ENCODE measurements at regions not wholly inside any gene's neighbourhood (a gene's known extent, or its start where the extent isn't known, plus 50 kb on each side); places are given as distances from the start of the nearest gene placed in this dataset.
A peak's percentile ranks its signal among the peaks of the same experiment; 100 is the strongest.

- DNase-seq (ENCODE audit: extremely low spot score, insufficient read length, low read depth) (no peak), FAIRE-seq (peak; percentile 35)
Measured at GRCh38 chr6:163793011-163793983, 378.8 kb downstream of the QKI start.

DNA sequence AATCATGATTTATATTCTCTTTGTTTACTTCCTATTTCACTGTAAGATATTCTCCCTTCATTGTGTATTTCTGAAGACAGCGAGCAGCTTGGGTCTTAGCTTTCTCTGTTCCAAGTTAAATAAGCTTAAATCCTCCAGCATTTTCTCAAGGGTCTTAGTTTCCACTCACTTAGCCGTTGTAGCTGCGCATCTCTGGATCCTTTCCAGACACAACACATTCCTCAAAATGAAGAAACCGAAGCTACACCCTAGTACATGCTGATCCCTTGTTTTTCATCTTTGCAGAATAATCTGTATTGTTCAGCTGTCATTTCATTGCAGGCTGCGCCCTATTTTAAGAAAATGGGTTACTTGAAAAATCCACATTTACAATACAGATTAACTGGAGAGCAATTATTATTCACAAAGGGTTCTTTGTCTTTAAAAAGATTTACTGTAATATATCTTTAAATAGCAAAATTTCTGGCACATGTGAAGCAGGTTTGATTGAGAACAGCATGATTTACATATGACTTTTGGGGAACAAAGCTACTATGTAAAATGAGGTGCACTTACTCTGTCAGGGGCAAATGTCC, 375.8 kb downstream of the QKI start:
- DNase-seq (ENCODE audit: extremely low spot score, insufficient read length, low read depth): no peak
- no peak for FAIRE-seq

- no peak for FAIRE-seq
- DNase-seq (ENCODE audit: extremely low spot score, insufficient read length, low read depth): no peak
Measured at GRCh38 chr6:163789199-163789810, 374.8 kb downstream of the QKI start.

DNA sequence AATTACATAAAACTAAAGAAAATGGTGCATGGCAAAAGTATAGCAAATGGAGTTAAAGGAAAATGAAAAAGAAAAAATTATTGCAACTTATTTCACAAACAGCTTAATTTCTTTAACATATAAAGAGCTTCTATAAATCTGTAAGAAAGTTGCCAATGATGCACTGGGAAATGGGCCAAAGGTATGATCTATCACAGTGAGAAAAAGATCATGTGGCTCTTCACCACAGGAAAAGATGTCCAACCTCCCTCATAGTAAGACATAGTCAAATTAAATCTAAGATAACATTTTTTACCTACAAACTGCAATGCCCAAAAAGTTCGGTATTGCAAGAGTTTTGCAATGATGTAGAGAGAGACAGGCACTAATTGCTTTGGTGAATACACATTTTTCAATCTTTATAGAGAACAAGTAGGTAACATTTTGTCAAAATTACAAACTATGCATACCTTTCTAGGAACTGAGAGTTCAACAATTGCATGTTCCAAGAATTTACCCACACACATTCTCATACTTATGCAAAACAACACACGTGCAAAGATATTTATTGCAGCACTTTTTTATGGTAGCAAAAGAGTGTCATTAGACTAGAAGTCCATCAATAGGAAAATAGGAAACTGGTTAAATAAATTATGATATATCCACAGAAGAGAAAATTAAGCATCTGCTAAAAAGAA, 372.6 kb downstream of the QKI start:
- no peak for FAIRE-seq

DNA sequence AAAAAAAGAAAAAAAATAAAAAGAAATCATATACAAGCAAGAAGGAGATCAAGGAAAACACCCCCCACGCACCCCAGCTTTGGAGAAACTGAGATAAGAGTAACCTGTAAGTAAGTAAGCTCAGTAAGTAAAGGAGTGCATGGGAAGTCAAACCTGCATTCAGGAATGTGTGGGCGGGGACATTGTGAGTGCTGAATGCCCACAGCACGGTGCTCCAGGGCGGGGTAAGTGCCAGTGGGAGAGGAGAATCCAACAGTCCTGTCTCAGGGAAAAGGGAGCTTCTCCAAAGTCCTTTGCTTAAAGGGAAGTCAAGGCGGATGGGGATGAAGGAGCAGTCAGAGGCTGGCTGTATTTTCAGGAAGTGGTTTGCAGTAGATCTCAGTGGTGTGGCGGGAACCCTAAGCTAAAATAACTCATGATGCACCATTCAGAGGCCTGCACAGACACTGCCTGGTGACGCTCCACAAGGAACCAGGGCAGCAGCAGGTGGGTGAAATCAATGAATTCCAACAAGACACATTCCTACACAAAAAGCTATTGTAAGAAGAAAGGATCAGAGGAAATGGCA, 368.0 kb downstream of the QKI start:
- DNase-seq (ENCODE audit: extremely low spot score, insufficient read length, low read depth): no peak
- FAIRE-seq: no peak

More for the DNA sequence above, 372.6 kb downstream of the QKI start:
- DNase-seq (ENCODE audit: extremely low spot score, insufficient read length, low read depth): no peak

DNA sequence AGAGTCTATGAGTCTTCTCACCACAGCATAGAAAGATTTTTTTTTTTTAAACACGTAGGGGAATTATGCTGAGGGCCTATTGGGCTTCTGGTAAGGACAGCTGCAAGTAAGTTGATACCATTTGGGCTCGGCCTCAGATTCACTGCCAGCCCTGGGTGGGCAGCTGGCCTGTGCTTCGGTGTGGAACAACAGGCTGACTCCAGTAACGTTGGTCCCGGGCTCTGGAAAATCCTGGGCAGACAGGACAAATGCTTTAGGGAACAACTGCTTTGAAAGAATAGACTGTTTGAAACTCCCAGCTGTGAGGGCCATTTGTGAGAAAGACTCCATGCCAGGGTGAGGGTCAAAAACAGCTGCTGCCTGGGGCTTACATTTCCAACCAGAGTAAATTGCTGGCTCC, 366.5 kb downstream of the QKI start:
- DNase-seq (ENCODE audit: extremely low spot score, insufficient read length, low read depth): no peak
- no peak for FAIRE-seq

- DNase-seq (ENCODE audit: extremely low spot score, insufficient read length, low read depth): no peak
- FAIRE-seq: no peak
Measured at GRCh38 chr6:163779727-163780284, 365.3 kb downstream of the QKI start.

GRCh38 chr6:163777716-163778115, 363.2 kb downstream of the QKI start:
- FAIRE-seq: no peak
- no peak for DNase-seq (ENCODE audit: extremely low spot score, insufficient read length, low read depth)

- no peak for FAIRE-seq
- DNase-seq (ENCODE audit: extremely low spot score, insufficient read length, low read depth): no peak
Measured at GRCh38 chr6:163776906-163777686, 362.6 kb downstream of the QKI start.

DNA sequence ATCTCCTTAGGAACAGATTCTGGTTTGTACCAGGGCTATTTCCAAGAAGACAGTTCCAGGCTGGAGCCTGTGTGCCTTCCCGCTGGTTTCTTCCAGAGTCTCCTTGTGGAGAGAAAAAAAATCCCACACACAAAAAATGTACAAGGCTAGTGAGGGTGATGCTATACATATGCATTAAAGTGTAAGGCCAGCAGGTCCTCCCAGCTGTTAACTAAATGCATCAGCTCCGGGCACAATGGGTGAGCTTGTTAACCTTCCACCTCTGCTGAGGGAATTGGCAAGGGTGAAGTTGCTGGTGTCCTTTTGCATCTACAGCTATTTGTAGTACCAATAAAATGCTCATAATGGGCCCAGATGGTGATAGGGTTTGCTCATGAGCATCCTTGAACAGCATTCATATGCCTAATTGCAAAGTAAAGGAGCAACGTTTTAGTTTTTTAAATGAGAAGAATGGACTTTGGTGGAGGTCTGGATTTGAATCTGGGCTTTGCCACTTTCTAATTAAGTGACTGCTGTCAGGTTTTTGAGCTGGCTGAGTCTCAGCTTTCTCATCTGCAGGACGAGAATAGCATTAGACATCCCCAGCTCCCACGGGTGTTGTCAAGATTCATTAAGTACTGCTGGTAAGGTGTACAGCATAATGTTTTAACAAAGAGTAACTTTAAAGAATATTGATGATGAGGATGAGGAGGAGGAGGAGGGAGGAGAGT, 361.8 kb downstream of the QKI start:
- FAIRE-seq (no peak), DNase-seq (ENCODE audit: extremely low spot score, insufficient read length, low read depth) (no peak)

DNA sequence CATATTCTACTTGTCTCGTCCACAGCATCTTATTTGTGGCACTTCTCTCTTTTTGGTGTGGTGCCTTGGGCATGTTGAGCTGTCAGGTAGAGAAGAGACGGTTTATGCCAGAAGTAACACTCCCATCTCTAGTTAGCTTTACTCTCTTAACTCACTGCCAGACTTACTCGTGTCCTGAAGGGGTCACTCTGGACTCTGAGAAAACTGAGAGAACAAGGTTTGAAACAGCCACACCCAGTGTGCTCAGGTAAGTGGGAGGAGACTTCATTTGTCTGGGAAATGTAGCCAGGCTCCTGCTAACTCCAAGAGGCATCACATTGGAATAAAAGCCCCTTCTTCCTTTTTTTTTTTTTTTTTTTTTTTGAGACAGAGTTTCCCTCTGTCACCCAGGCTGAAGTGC, 360.8 kb downstream of the QKI start:
- FAIRE-seq: no peak
- DNase-seq (ENCODE audit: extremely low spot score, insufficient read length, low read depth): no peak

DNA sequence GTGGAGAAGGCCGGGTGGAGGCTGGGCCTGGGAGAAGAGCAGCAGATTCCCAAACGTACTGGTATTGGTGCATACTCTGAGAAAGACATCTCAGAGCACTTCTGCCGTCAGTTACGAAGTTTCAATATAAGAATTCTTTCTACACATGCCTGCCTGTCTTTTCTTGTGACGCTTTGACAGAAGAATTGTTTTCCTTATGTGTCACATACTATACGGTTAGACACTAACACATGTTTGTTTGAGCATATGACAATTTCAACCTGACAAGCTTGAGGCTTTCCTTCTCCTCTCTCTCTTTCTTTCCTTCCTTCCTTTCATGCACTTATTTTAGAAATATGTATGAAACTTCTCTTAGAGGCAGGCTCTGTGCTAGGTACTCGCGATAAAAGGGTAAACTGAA, 360.0 kb downstream of the QKI start:
- DNase-seq (ENCODE audit: extremely low spot score, insufficient read length, low read depth) (no peak), FAIRE-seq (no peak)

GRCh38 chr6:163773646-163774045, 359.1 kb downstream of the QKI start:
- FAIRE-seq: no peak
- DNase-seq (ENCODE audit: extremely low spot score, insufficient read length, low read depth): no peak

DNA sequence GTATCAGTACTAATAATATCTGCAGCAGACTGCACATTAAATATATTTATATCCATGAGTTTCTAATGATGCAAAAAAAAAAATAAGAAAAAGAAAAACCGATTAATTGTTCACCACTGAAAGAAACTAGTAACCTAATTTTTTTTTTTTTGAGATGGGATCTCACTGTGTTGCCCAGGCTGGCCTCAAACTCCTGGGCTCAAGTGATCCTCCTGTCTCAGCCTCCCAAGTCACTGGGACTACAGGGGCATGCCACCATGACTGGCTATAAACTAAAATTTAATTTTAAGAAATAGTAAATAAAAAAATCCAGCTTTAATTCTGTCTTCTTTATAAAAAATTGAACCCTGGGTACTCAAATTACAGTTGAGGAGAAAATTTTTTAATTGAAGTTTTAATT, 358.2 kb downstream of the QKI start:
- no peak for FAIRE-seq
- DNase-seq (ENCODE audit: extremely low spot score, insufficient read length, low read depth): no peak

DNA sequence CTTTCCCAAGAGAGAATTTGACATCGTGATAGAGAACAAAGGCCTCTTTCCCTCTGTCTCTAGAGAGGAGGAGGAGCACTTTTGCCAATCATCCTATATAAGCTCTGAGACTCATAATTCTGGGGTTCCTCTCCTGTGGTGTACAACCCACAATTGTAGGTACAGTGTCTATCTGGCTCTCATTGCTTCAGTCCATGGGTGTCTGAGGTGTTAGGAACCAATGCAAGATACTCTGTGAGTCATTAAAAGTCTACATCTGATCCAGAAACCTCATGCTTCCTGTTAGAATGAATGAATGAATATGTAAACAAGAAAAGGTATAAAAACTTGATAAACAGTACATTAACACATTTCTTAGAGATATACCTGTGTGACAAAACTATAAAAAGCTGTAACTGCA, 356.7 kb downstream of the QKI start:
- no peak for DNase-seq (ENCODE audit: extremely low spot score, insufficient read length, low read depth)
- no peak for FAIRE-seq

- FAIRE-seq: no peak
- no peak for DNase-seq (ENCODE audit: extremely low spot score, insufficient read length, low read depth)
Measured at GRCh38 chr6:163768905-163769304, 354.4 kb downstream of the QKI start.

- no peak for DNase-seq (ENCODE audit: extremely low spot score, insufficient read length, low read depth)
Measured at GRCh38 chr6:163766936-163767335, 352.4 kb downstream of the QKI start.

GRCh38 chr6:163765335-163765734, 350.8 kb downstream of the QKI start:
- FAIRE-seq (no peak), DNase-seq (ENCODE audit: extremely low spot score, insufficient read length, low read depth) (no peak)

More at GRCh38 chr6:163766936-163767335, 352.4 kb downstream of the QKI start:
- FAIRE-seq: no peak

GRCh38 chr6:163764565-163764964, 350.0 kb downstream of the QKI start:
- FAIRE-seq: no peak

More at GRCh38 chr6:163764565-163764964, 350.0 kb downstream of the QKI start:
- no peak for DNase-seq (ENCODE audit: extremely low spot score, insufficient read length, low read depth)

All from GM18507 (cell line).